HEK293 (cell line): ENCODE measurements at regions not wholly inside any gene's neighbourhood (a gene's known extent, or its start where the extent isn't known, plus 50 kb on each side); places are given as distances from the start of the nearest gene placed in this dataset.

Experiments
- MYNN ChIP-seq: fragments of 450-650 bp; formaldehyde crosslinking; IDR thresholded peaks from 2 replicates; pipeline ENCODE4 v1.5.1; 2016; ENCODE audit warnings: missing biosample characterization, missing genetic modification characterization, borderline replicate concordance
- ZNF138 ChIP-seq: fragments of 450-650 bp; formaldehyde crosslinking; IDR thresholded peaks from 2 replicates; pipeline ENCODE4 v1.5.1; 2016; ENCODE audit warnings: missing biosample characterization, missing genetic modification characterization, borderline replicate concordance
- ZNF146 ChIP-seq: fragments of 450-650 bp; formaldehyde crosslinking; IDR thresholded peaks from 2 replicates; pipeline ENCODE4 v1.5.1; 2016; ENCODE audit warnings: missing biosample characterization, missing genetic modification characterization
- ZNF157 ChIP-seq: fragments of 450-650 bp; formaldehyde crosslinking; IDR thresholded peaks from 2 replicates; pipeline ENCODE4 v1.5.1; 2016; ENCODE audit warnings: missing biosample characterization, missing genetic modification characterization
- ZNF175 ChIP-seq: fragments of 450-650 bp; formaldehyde crosslinking; IDR thresholded peaks from 2 replicates; pipeline ENCODE4 v1.5.1; 2016; ENCODE audit warnings: missing biosample characterization, missing genetic modification characterization
- ZNF324 ChIP-seq: fragments of 450-650 bp; formaldehyde crosslinking; IDR thresholded peaks from 2 replicates; pipeline ENCODE4 v1.5.1; 2016; ENCODE audit warnings: missing biosample characterization, missing genetic modification characterization
- ZNF76 ChIP-seq: fragments of 450-650 bp; formaldehyde crosslinking; IDR thresholded peaks from 2 replicates; pipeline ENCODE4; 2016; ENCODE audit warnings: low read depth, missing biosample characterization, missing genetic modification characterization, borderline replicate concordance
- TF ChIP-seq, protein P1 (sequence below): fragments of 450-650 bp; formaldehyde crosslinking; IDR thresholded peaks from 2 replicates; pipeline ENCODE4 v1.5.1; 2016; ENCODE audit warnings: missing biosample characterization, missing genetic modification characterization
- TF ChIP-seq, protein P2 (sequence below): fragments of 450-650 bp; formaldehyde crosslinking; IDR thresholded peaks from 2 replicates; pipeline ENCODE4 v1.5.1; 2016; ENCODE audit warnings: missing biosample characterization, missing genetic modification characterization
- TF ChIP-seq, protein P3 (sequence below): fragments of 450-650 bp; formaldehyde crosslinking; IDR thresholded peaks from 2 replicates; pipeline ENCODE4 v1.5.1; 2016; ENCODE audit warnings: missing biosample characterization, missing genetic modification characterization
- TF ChIP-seq, protein P4 (sequence below): fragments of 450-650 bp; formaldehyde crosslinking; optimal IDR thresholded peaks from 2 replicates; pipeline ENCODE3; 2016; ENCODE audit warnings: missing biosample characterization, mild to moderate bottlenecking, missing genetic modification characterization

DNA sequence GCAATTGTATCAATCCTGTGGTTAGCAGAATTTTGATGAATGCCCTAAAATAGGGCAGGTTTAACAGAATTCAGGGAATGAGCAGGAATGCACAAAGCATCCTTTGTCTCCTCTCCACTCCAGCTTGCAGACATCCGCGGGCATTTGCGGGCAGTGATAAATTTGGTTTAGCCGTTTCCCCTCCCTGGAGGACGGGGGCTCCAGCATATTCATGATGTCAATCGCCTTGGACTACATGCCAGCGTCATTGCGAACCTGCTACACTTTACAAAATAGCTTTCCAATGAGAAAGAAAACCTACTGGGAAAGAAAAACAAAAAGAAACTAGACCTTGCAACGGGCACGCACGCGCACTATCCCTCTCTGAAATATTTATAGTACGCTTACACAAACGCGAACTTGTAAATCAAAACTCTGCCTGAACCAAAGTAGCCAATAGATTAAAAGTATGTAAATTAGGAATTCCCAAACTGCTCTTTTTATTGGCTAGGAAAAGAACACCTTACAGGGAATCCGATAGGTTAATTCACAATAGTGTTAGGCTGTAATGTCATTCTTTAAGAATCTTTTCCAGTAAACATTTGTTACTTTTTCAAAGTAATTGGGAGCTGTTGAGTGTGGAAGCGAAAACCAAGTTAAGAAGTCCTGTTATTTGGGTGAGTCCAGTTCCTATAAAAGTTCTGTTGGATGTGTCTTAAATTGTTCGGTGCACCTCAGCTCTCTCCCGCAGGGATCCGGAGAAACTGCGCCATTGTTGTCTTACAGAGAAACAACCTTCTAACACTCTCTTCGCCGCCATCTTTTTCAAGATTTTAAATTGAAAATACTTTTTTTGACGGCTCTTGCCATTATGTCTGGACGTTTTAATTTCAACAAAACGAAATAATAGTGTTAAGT is 136.7 kb downstream of the HFE start:
- TF ChIP-seq, protein P1, sequence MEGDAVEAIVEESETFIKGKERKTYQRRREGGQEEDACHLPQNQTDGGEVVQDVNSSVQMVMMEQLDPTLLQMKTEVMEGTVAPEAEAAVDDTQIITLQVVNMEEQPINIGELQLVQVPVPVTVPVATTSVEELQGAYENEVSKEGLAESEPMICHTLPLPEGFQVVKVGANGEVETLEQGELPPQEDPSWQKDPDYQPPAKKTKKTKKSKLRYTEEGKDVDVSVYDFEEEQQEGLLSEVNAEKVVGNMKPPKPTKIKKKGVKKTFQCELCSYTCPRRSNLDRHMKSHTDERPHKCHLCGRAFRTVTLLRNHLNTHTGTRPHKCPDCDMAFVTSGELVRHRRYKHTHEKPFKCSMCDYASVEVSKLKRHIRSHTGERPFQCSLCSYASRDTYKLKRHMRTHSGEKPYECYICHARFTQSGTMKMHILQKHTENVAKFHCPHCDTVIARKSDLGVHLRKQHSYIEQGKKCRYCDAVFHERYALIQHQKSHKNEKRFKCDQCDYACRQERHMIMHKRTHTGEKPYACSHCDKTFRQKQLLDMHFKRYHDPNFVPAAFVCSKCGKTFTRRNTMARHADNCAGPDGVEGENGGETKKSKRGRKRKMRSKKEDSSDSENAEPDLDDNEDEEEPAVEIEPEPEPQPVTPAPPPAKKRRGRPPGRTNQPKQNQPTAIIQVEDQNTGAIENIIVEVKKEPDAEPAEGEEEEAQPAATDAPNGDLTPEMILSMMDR (tag by site-specific recombination) = no peak
- TF ChIP-seq ZNF138 (tag by site-specific recombination) (no peak), ZNF324 (tag by site-specific recombination) (no peak), ZNF157 (tag by site-specific recombination) (no peak), MYNN (tag by site-specific recombination) (no peak), ZNF76 (tag by site-specific recombination) (no peak), ZNF146 (no peak), ZNF175 (tag by site-specific recombination) (no peak)
- TF ChIP-seq, protein P2, sequence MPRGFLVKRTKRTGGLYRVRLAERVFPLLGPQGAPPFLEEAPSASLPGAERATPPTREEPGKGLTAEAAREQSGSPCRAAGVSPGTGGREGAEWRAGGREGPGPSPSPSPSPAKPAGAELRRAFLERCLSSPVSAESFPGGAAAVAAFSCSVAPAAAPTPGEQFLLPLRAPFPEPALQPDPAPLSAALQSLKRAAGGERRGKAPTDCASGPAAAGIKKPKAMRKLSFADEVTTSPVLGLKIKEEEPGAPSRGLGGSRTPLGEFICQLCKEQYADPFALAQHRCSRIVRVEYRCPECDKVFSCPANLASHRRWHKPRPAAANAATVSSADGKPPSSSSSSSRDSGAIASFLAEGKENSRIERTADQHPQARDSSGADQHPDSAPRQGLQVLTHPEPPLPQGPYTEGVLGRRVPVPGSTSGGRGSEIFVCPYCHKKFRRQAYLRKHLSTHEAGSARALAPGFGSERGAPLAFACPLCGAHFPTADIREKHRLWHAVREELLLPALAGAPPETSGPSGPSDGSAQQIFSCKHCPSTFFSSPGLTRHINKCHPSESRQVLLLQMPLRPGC (tag by site-specific recombination) = no peak
- TF ChIP-seq, protein P3, sequence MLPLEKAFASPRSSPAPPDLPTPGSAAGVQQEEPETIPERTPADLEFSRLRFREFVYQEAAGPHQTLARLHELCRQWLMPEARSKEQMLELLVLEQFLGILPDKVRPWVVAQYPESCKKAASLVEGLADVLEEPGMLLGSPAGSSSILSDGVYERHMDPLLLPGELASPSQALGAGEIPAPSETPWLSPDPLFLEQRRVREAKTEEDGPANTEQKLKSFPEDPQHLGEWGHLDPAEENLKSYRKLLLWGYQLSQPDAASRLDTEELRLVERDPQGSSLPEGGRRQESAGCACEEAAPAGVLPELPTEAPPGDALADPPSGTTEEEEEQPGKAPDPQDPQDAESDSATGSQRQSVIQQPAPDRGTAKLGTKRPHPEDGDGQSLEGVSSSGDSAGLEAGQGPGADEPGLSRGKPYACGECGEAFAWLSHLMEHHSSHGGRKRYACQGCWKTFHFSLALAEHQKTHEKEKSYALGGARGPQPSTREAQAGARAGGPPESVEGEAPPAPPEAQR = no peak
- TF ChIP-seq, protein P4, sequence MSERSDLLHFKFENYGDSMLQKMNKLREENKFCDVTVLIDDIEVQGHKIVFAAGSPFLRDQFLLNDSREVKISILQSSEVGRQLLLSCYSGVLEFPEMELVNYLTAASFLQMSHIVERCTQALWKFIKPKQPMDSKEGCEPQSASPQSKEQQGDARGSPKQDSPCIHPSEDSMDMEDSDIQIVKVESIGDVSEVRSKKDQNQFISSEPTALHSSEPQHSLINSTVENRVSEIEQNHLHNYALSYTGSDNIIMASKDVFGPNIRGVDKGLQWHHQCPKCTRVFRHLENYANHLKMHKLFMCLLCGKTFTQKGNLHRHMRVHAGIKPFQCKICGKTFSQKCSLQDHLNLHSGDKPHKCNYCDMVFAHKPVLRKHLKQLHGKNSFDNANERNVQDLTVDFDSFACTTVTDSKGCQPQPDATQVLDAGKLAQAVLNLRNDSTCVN (tag by site-specific recombination) = peak; percentile 30
